Left ventricle myocardium inferior (tissue), 1 donor: ENCODE measurements at regions not wholly inside any gene's neighbourhood (a gene's known extent, or its start where the extent isn't known, plus 50 kb on each side); places are given as distances from the start of the nearest gene placed in this dataset.

Experiments used
- DNase-seq: peaks from one replicate; pipeline ENCODE4 v3.0.0-alpha.2; 2020
- H3K27ac ChIP-seq: fragments of 200-600 bp; replicated peaks from 2 replicates; pipeline ENCODE4 v1.8.0; 2021
- H3K27me3 ChIP-seq: fragments of 200-600 bp; 2 replicates; pipeline ENCODE4 v1.8.0; 2021; ENCODE audit warnings: low read depth
- H3K36me3 ChIP-seq: fragments of 200-600 bp; 2 replicates; pipeline ENCODE4 v1.8.0; 2021
- H3K4me1 ChIP-seq: fragments of 200-600 bp; 2 replicates; pipeline ENCODE4 v1.8.0; 2021
- H3K4me3 ChIP-seq: fragments of 200-600 bp; 2 replicates; pipeline ENCODE4 v1.8.0; 2021; ENCODE audit warnings: mild to moderate bottlenecking, moderate library complexity
- H3K9me3 ChIP-seq: fragments of 200-600 bp; replicated peaks from 2 replicates; pipeline ENCODE4 v1.8.0; 2021
- intact Hi-C: fragments of 100-400 bp; cut with micrococcal nuclease; formaldehyde crosslinking; loops from one replicate; pipeline ENCODE4 v1.11.0; 2022
- TF ChIP-seq, protein P1 (sequence below): fragments of 200-600 bp; IDR thresholded peaks from 2 replicates; pipeline ENCODE4 v1.8.0; 2021; ENCODE audit warnings: antibody characterized with exemption, mild to moderate bottlenecking, borderline replicate concordance
- donor health status: DM: no; HTN: yes; CAD: no; lungs with severe emphysema.

DNA sequence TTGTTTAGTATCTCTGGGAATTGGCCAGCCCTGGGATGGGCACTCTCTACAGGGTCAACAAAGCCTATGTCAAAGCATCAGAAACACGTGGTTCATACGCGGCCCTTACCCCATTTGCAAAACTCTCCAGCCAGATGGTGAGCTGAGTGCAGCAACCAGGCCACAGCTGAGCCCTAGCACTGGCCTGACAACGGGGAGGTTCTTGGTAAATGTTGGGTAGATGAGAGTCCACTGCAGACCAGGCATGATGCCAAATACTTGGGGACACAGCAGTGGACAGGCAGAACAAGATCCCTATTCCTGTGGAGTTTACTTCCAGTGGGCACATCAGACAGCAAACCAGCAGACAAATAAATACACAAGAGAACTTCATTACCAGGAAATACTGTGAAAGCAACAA lies 172.1 kb upstream of the SYT13 start:
- Histone ChIP-seq H3K27ac (no peak overlapping the region), H3K9me3 (peaks cover 6% of the 10 kb centered on the region), H3K4me1 (no peaks in the 10 kb centered on the region), H3K4me3 (no peak overlapping the region), H3K36me3 (no peaks in the 10 kb centered on the region), H3K27me3 (peaks cover 23% of the 10 kb centered on the region)
- TF ChIP-seq, protein P1, sequence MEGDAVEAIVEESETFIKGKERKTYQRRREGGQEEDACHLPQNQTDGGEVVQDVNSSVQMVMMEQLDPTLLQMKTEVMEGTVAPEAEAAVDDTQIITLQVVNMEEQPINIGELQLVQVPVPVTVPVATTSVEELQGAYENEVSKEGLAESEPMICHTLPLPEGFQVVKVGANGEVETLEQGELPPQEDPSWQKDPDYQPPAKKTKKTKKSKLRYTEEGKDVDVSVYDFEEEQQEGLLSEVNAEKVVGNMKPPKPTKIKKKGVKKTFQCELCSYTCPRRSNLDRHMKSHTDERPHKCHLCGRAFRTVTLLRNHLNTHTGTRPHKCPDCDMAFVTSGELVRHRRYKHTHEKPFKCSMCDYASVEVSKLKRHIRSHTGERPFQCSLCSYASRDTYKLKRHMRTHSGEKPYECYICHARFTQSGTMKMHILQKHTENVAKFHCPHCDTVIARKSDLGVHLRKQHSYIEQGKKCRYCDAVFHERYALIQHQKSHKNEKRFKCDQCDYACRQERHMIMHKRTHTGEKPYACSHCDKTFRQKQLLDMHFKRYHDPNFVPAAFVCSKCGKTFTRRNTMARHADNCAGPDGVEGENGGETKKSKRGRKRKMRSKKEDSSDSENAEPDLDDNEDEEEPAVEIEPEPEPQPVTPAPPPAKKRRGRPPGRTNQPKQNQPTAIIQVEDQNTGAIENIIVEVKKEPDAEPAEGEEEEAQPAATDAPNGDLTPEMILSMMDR, result no peak
- DNase-seq, result no peak
- intact Hi-C loops, result no loop called here

DNA sequence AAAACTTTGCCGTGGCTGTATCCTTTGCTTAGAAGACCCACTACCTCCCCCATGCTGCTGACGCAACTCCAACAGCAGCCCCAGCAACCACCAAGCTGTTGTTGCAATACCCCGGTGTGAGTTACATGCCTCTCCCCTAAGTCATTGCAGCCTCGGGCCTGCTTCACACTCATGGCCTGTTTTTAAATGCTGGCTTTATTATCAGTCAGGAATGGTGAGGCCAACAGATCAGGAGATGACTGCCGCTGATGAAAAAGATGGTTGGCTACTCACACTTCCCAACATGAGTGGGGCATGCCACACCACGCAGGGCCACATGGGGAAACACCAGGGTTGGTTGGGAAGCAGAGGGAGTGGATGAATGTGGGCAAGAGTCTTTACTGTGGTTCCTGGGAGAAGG lies 171.5 kb upstream of the SYT13 start:
- no peaks in the 10 kb centered on the region for H3K36me3 ChIP-seq
- no peak overlapping the region for H3K4me3 ChIP-seq
- no peak for DNase-seq
- H3K27ac ChIP-seq, result no peak overlapping the region
- peaks cover 27% of the 10 kb centered on the region for H3K27me3 ChIP-seq
- H3K4me1 ChIP-seq, result no peaks in the 10 kb centered on the region
- intact Hi-C loops, result no loop called here
- peaks cover 6% of the 10 kb centered on the region for H3K9me3 ChIP-seq
- TF ChIP-seq, protein P1, result no peak

- Histone ChIP-seq H3K9me3 (peaks cover 6% of the 10 kb centered on the region), H3K27ac (no peak overlapping the region), H3K4me3 (no peak overlapping the region), H3K4me1 (peaks cover 1% of the 10 kb centered on the region), H3K36me3 (no peaks in the 10 kb centered on the region), H3K27me3 (peaks cover 33% of the 10 kb centered on the region)
- TF ChIP-seq, protein P1, result no peak
- intact Hi-C loops, result no loop called here
- DNase-seq, result no peak
These were observed 170.5 kb upstream of the SYT13 start for GRCh38 chr11:45456686-45457085.

- Histone ChIP-seq H3K27ac (no peak overlapping the region), H3K36me3 (no peaks in the 10 kb centered on the region), H3K4me1 (peaks cover 3% of the 10 kb centered on the region), H3K27me3 (peaks cover 33% of the 10 kb centered on the region), H3K4me3 (no peak overlapping the region), H3K9me3 (peaks cover 6% of the 10 kb centered on the region)
- intact Hi-C loops, result no loop called here
- TF ChIP-seq, protein P1, result no peak
- no peak for DNase-seq
These were observed 169.4 kb upstream of the SYT13 start for GRCh38 chr11:45455536-45455935.

- H3K27ac ChIP-seq, result no peak overlapping the region
- H3K36me3 ChIP-seq, result no peaks in the 10 kb centered on the region
- DNase-seq, result no peak
- peaks cover 6% of the 10 kb centered on the region for H3K9me3 ChIP-seq
- TF ChIP-seq, protein P1, result no peak
- H3K4me1 ChIP-seq, result peaks cover 3% of the 10 kb centered on the region
- no peak overlapping the region for H3K4me3 ChIP-seq
- peaks cover 30% of the 10 kb centered on the region for H3K27me3 ChIP-seq
- intact Hi-C loops, result no loop called here
These were observed 168.8 kb upstream of the SYT13 start for GRCh38 chr11:45454917-45455401.
